Islet of Langerhans (tissue), 1 donor: ENCODE measurements at regions not wholly inside any gene's neighbourhood (a gene's known extent, or its start where the extent isn't known, plus 50 kb on each side); places are given as distances from the start of the nearest gene placed in this dataset.
"Not testable (repeated sequence)": the region's sequence is repeated elsewhere in the genome, so short reads cannot be mapped to it uniquely, and the experiment has no call there.

ENCODE experiments used
- FAIRE-seq: peaks from one replicate; lab custom pipeline; 2011; peaks lifted over from hg19 to GRCh38; lab: Jason Lieb, UNC

DNA sequence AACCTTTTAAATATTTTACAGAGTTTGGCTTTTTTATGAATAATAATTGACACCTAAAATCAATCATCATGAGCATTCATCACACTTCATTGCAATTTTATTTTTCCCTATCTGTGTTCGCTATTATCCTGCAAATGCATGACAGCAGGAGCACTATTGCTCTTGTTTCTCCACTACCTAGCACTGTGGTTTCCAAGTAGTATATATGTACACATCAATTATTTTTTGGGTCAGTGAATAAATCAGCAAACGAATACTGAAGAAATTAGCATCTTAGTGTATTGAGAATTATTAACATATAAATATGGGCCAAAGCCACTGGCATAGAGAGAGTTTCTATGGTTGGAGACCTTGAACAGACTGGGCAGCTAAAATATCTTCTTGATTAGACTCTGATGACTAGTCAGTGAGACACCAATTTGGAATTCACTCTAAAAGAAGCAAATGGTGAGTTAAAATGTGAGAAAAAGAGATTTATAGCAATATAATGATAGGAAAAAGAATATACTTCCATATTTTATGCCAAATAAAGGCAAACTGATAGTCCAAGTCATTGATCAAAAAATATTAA is 731.1 kb upstream of the LUZP2 start:
- FAIRE-seq, result no peak

DNA sequence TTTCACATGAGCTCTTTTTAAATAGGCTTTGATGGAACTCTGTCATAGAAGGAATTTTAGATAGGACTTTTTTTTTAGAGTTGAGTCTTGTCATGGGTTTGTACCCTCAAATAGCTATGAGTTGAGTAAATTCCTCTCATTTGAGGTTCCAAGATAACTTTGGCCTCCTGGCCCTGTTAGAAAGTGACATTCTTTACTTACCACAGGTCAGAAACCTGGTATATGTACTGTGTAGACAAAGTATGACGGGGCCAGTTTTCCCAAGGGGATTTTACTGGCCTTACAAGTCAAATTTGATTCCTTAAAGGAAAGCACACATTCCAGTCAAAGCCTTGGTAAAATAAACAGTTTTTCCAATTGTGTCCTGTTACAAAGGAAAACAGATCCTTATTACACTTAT is 729.3 kb upstream of the LUZP2 start:
- no peak for FAIRE-seq

GRCh38 chr11:23769214-23769613 is 727.6 kb upstream of the LUZP2 start:
- no peak for FAIRE-seq

DNA sequence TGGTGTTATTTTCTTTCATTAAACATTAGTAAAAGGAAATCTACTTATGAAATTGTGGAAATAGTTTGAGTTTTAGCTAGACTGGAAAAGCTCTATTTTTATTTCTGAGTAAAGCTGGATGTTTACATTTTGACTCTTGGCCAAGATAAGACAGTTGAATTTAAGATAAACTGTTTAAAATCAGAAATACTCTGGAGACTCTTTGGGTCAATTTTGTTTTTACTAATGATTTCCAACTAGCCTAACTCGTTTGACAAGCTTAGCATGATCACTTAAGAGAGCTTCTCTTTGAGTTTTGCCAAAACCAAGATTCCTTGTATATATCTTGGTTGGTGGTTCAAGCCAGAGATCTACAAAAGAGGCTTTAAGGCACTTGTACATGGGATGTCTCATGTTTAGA is 724.8 kb upstream of the LUZP2 start:
- no peak for FAIRE-seq

DNA sequence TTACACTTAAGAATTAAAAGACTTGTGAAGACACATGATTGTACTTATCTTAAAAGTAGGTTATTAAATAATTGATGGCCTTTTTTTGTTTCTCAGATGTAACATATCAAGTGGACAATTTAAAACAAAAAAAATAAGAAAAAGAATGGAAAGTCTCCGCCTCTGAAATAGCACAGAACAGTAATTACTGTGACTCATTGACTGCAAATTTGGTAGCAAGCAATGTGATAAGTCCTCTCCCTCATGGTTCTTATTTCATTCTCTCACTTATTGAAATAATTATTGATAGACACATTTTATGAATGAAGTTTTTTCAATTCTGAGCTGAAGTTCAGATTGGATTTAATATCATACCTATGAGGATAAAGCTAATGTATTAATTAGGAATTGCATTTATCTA is 717.9 kb upstream of the LUZP2 start:
- no peak for FAIRE-seq

GRCh38 chr11:23780231-23780630 is 716.6 kb upstream of the LUZP2 start:
- FAIRE-seq, result no peak

GRCh38 chr11:23781803-23782560 is 714.9 kb upstream of the LUZP2 start:
- no peak for FAIRE-seq

- FAIRE-seq, result not testable (repeated sequence)
Observed at GRCh38 chr11:23786974-23787373, 709.9 kb upstream of the LUZP2 start.

DNA sequence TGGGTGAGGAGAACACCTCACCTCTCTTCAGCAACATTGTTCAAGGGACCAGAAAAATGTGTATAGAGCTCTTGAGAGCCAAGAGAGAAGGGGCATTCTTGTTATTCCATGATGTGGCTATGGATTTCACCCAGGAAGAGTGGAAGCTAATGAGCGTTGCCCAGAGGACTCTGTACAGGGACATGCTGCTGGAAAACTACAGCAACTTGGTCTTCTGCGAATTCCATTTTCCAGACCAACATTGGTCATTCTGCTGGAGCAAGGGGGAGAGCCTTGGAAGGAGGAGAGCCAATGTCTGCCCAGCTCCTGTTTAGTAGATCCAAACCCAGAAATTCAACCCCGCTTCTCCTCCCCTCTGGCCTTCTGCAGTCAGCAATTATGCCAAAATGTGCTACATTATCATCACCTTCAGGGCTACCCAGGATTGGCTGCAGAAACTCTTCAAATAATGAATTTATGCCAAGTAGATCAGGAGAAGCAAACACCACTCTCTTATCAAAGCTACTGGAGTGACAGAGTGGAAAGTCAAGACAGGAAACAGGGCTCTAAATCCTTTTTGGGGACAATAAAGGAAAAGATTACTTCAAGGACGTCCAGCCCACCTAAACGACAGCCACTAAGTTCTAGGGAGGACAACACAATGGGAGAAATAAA is 707.5 kb upstream of the LUZP2 start:
- FAIRE-seq, result no peak

- no peak for FAIRE-seq
Observed at GRCh38 chr11:23789938-23790371, 706.9 kb upstream of the LUZP2 start.

- no peak for FAIRE-seq
Observed at GRCh38 chr11:23797624-23798419, 699.0 kb upstream of the LUZP2 start.

DNA sequence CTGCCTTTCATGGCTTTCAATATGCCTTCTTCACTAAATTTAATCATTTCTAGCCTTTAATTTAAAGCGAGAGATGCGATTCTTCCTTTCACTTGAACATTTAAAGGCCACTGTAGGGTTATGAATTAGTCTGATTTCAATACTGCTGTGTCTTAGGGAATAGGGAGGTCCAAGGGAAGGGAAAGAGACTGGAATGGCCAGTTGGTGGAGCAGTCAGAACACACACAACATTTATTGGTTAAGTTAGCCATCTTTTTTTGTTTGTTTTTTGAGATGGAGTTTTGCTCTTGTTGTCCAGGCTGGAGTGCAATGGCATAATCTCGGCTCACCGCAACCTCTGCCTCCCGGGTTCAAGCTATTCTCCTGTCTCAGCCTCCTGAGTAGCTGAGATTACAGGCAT is 662.5 kb upstream of the LUZP2 start:
- FAIRE-seq, result not testable (repeated sequence)

DNA sequence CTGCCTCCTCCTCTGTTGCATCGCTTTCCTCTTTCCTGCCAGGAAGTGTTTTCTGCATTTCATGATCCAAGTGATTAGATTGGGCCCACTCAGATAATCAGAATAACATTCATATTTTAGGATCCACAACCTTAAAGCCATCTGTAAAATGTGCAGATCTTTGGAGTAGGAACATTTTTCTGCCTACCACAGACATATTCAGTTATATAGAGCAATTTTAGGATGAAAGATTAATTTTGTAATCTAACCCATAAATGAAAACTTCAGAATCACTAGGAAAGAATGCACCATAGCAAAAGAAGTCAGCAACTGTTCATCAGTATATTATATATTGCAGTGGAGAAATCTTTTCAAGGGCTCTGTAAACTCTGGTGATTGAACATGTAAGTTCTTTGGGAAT is 659.9 kb upstream of the LUZP2 start:
- FAIRE-seq, result no peak

DNA sequence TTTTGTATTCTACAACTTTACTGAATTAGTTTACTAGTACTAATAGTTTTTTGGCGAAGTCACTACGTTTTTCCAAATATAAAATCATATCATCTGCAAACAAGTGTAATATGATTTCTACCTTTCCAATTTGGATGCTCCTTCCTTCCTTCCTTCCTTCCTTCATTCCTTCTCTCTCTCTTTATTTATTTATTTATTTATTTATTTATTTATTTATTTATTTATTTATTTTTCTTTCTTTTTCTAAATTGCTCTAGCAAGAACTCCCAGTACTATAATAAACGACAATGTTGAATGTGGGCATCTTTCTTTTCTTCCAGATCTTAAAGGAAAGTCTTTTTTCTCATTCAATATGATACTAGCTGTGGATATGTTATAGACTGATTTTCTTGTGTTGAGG is 656.0 kb upstream of the LUZP2 start:
- FAIRE-seq, result no peak

DNA sequence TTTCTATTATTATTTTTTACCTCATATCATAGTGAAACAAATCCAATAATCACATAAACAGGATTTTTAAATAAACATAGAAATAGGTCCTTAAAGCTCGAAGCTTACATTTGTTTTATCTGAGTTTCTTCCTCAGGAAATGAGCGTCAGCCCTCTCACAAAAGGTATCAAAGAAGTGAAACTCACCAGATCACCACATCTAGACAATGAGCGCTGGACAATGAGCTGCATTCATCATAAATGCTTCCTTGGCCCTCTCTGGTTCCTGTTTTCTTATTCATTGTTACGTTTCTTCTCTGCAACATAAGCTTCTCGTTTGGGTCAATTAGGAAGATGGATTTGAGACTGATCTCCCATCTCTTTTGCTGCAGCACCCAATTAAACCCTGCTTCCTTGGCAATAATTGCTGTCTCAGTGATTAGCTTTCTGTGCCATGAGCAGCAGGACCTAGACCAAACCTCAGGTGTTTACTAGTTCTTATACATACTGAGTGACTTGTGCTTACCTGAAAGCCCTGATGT is 649.9 kb upstream of the LUZP2 start:
- no peak for FAIRE-seq

DNA sequence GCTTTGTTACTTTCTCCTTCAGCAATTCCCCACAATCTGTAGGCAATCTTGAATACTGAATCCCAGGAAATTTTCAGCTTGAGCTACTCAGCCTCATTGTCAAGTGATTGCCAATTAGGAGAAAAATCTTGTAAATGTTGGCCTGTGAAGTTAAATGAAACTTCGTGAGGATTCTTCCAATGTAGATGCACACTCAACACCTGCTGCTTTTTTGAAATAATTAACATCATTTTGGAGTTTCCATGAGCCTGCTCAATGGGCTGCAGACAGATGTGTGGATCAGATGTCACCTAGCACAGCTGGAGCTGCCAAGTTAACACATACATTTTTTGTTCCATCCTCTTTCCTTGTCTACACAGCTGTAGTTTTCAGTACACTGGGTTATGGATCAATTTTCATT is 645.6 kb upstream of the LUZP2 start:
- FAIRE-seq, result no peak

DNA sequence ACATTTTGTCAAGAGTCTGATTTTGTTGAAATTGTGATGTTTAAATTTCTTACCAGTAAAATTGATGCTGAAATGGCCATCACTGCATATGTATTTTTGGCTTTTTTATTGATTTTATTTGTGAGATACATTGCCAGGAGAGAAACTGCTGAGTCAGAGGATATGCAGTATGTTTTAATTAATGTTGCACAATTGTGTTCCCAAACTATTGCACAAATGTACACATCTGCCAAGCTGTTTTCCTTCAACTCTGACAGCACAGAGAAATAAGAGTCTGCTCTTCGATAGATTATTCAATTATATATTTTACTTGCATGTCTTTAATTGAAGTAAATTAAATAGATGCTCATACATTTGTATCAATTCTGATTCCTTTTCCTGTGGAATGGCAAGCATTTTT is 640.2 kb upstream of the LUZP2 start:
- FAIRE-seq, result no peak

- no peak for FAIRE-seq
Observed at GRCh38 chr11:23859087-23859486, 637.8 kb upstream of the LUZP2 start.

- no peak for FAIRE-seq
Observed at GRCh38 chr11:23861615-23862014, 635.2 kb upstream of the LUZP2 start.

- no peak for FAIRE-seq
Observed at GRCh38 chr11:23865341-23865975, 631.4 kb upstream of the LUZP2 start.

- no peak for FAIRE-seq
Observed at GRCh38 chr11:23866641-23867040, 630.2 kb upstream of the LUZP2 start.

DNA sequence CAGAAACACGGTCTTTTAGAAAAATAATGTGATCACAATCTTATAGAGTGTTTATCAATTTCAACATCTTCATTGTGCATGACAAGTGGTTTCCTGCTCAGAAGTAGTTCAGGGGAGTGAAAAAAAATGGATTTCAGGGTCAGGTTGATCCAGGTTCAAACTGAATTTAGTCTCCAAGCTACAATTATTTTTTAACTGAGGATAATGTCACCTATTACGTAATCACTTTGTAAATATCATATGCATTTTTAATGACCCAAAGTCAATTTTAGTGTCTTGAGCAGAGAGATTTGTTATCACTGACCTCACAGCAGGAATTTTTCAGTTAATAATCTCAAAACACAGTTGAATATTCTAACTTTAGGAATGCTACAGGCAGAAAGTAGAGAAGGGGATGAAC is 627.2 kb upstream of the LUZP2 start:
- no peak for FAIRE-seq
